ENCODE measurements at regions not wholly inside any gene's neighbourhood (a gene's known extent, or its start where the extent isn't known, plus 50 kb on each side); places are given as distances from the start of the nearest gene placed in this dataset.

GRCh38 chr7:54037873-54038272, 504.3 kb upstream of the VSTM2A start (continued):
- TF ChIP-seq TIGD3 (CRISPR knock-in tag; IDR thresholded peaks at IDR 0.05; ENCODE audit: borderline replicate concordance) (no peak), EZH2 (conservative IDR thresholded peaks at IDR 0.05; ENCODE audit: low read depth, low read length) (no peak), ZNF773 (CRISPR knock-in tag; IDR thresholded peaks at IDR 0.05; ENCODE audit: borderline replicate concordance) (no peak), FOXP1 (IDR thresholded peaks at IDR 0.05) (no peak), FOXP1 (CRISPR knock-in tag; IDR thresholded peaks at IDR 0.05) (no peak), ZNF639 (CRISPR knock-in tag; conservative IDR thresholded peaks at IDR 0.05) (no peak), SOX13 (IDR thresholded peaks at IDR 0.05) (no peak), SOX13 (CRISPR knock-in tag; conservative IDR thresholded peaks at IDR 0.05 in 1 of 2, IDR thresholded peaks at IDR 0.05 in 1 of 2) (no peak), RNF2 (conservative IDR thresholded peaks at IDR 0.05; ENCODE audit: low read depth) (no peak), HIC2 (CRISPR knock-in tag; IDR thresholded peaks at IDR 0.05; ENCODE audit: low read depth) (no peak), ZSCAN31 (CRISPR knock-in tag; IDR thresholded peaks at IDR 0.05; ENCODE audit: low read depth) (no peak), ZHX1 (CRISPR knock-in tag; IDR thresholded peaks at IDR 0.05; ENCODE audit: low read depth) (no peak), GPN1 (CRISPR knock-in tag; IDR thresholded peaks at IDR 0.05; ENCODE audit: borderline replicate concordance) (no peak)
